SHP77 (cell line): ENCODE measurements at regions not wholly inside any gene's neighbourhood (a gene's known extent, or its start where the extent isn't known, plus 50 kb on each side); places are given as distances from the start of the nearest gene placed in this dataset.

Experiments
- DNase-seq, 2 experiments: peaks; one replicate each; lab custom pipeline; 2025; lab: John Stamatoyannopoulos, UW

DNA sequence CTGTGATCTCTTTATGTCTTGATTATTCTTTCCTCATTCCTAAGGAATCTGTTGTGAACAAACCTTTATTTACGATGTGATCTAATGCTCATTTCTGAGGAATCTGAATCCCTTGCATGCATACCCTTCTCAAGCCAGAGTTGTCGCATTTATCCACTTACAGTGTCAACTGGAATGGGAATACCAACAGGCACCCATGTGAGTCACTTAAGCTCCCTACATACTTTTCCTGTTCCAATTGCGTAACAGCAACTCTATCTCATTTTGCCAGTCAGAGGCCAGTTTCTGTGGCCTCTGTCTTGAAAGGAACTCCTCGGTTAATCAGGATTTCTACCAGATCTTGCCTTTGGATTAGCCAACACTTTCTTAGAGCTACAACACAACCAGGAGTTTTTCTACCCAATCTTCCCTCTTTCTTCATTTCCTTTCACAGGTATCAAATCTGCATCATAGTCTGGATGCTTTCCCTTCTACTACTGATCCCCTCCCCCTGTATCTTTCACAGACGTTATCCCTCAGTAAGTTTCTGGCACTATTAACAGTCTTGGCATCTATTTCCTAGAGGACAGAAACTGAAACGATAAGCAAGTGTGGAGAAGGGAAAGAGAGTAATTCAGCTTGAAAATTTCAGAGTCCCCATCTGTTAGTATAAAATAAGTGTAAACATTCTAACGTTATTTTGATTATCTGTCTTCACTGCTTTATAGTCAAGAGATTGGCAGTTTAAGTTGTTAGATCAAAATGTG lies 66.8 kb upstream of the BCHE start:
- DNase-seq = no peak

DNA sequence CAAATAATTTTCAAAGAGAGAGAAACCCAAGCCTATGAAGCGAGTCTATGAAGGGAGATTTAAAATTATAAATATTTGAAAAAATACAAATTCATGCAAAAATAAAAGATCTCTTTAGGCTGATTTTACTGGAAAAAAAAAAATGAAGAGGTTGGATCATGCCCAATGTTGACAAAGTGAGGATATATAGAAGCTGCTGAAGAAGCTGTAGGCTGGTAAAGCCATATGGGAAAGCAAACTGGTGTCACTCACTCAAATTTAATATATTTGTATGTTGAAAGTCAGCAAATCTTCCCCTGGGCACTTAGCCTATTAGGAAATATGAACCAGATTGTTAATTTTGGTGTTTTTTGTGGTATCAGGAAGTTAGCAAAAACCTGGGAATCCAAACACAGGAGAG lies 61.8 kb upstream of the BCHE start:
- no peak for DNase-seq

DNA sequence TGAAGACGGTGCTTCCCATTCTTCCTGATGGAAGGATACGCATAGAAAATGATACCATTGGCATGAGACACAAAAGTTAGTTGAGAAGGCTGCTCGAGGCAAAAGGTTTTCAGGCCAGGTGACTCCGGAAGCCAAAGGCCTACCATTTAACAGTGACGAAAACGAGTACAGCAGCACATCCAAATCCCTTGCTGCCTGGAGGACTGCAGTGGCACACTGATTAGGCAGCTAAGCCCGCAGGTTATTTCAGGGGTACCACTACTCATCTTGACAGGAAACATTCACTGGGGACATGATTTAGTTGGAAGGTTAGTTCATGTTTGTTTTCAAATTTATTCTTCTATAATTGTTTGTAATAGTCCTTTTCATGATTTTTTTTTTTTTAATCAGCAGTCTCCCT lies 59.9 kb upstream of the BCHE start:
- DNase-seq = no peak

DNA sequence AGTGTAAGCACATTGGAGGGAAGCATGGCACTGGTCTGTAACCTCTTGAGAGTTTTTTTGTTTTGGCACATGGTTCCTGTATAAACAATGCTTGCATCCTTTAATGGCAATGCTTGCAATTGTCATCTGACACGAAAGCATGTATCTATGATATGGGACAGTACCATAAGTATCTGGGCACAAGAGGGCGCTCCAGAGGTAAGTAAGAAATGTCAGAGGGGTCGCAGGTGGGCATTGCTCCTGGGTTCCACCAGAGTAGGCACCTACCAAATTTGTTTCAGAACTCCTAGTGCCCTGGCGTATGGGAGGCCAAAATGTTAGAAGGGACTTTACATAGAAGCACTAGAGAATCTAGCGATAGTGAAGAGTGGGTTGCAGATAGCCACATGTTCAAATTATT lies 58.7 kb upstream of the BCHE start:
- peak; percentile 8 to 49 for DNase-seq

DNA sequence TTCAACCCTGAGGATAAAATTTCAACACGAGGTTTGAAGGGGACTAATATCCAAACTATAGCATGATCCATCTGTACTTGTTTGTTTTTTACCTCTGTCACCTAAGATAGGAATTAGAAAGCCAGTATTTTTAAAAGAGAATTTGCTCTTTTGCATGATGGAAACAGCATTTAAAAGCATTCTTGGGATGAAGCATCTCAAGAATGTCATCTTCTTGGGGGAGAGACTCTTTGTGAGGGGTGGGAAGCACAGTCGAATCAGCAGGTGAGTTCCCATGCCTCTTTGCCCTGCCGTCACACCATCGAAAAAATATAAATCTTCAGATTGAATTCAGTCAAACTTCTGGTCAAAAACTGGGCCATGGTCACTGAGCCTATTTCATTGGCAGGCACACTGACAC lies 55.3 kb upstream of the BCHE start:
- no peak for DNase-seq
